ENCODE measurements at regions not wholly inside any gene's neighbourhood (a gene's known extent, or its start where the extent isn't known, plus 50 kb on each side); places are given as distances from the start of the nearest gene placed in this dataset.

GRCh38 chr4:149029056-149029651, 586.9 kb upstream of the NR3C2 start:
- no peaks in the 10 kb centered on the region for H4K20me1 ChIP-seq (ENCODE audit: control insufficient read depth, extremely low read depth, insufficient read depth, low read length)
- H3K4me2 ChIP-seq (ENCODE audit: extremely low read depth, insufficient read depth, low read length), result no peak overlapping the region
- no peak overlapping the region for H3K27ac ChIP-seq (ENCODE audit: insufficient read depth, low read length)
- H2AFZ ChIP-seq (ENCODE audit: low read length), result no peak overlapping the region
- H3K4me3 ChIP-seq (replicated peaks in 1 of 4; ENCODE audit: control extremely low read depth in 1 of 4, insufficient read depth in 1 of 4, low read depth in 3 of 4, low read length in 4 of 4), result no peak overlapping the region
- peak in 1 of 2 donors; percentile 2 for DNase-seq (ENCODE audit: low read depth in 2 of 2)
- no peaks in the 10 kb centered on the region for H3K36me3 ChIP-seq (ENCODE audit: control insufficient read depth, insufficient read depth, low read length)
- TF ChIP-seq EZH2 (IDR thresholded peaks at IDR 0.05; ENCODE audit: low read length, missing control alignments) (no peak), CTCF (conservative IDR thresholded peaks at IDR 0.05 in 1 of 2, IDR thresholded peaks at IDR 0.05 in 1 of 2; ENCODE audit: low read depth in 1 of 2, low read length in 2 of 2) (no peak)
- no peaks in the 10 kb centered on the region for H3K4me1 ChIP-seq (ENCODE audit: control insufficient read depth, extremely low read depth, insufficient read depth, low read length)
- no peaks in the 10 kb centered on the region for H3K27me3 ChIP-seq (ENCODE audit: control insufficient read depth, insufficient read depth, low read length)
- no peaks in the 10 kb centered on the region for H3K79me2 ChIP-seq (ENCODE audit: control insufficient read depth, insufficient read depth, low read length)
- H3K9ac ChIP-seq (ENCODE audit: insufficient read depth, low read length), result no peak overlapping the region
- no peaks in the 10 kb centered on the region for H3K9me3 ChIP-seq (ENCODE audit: control insufficient read depth, insufficient read depth, low read depth, low read length)

- Histone ChIP-seq H3K79me2 (ENCODE audit: control insufficient read depth, insufficient read depth, low read length) (no peaks in the 10 kb centered on the region), H3K36me3 (ENCODE audit: control insufficient read depth, insufficient read depth, low read length) (no peaks in the 10 kb centered on the region), H3K9me3 (ENCODE audit: control insufficient read depth, insufficient read depth, low read depth, low read length) (no peaks in the 10 kb centered on the region), H2AFZ (ENCODE audit: low read length) (no peak overlapping the region), H3K27me3 (ENCODE audit: control insufficient read depth, insufficient read depth, low read length) (no peaks in the 10 kb centered on the region), H3K4me2 (ENCODE audit: extremely low read depth, insufficient read depth, low read length) (no peak overlapping the region), H3K4me3 (replicated peaks in 1 of 4; ENCODE audit: control extremely low read depth in 1 of 4, insufficient read depth in 1 of 4, low read depth in 3 of 4, low read length in 4 of 4) (no peak overlapping the region), H4K20me1 (ENCODE audit: control insufficient read depth, extremely low read depth, insufficient read depth, low read length) (no peaks in the 10 kb centered on the region), H3K9ac (ENCODE audit: insufficient read depth, low read length) (no peak overlapping the region), H3K4me1 (ENCODE audit: control insufficient read depth, extremely low read depth, insufficient read depth, low read length) (no peaks in the 10 kb centered on the region), H3K27ac (ENCODE audit: insufficient read depth, low read length) (no peak overlapping the region)
- no peak for DNase-seq (ENCODE audit: low read depth in 2 of 2)
- TF ChIP-seq CTCF (conservative IDR thresholded peaks at IDR 0.05 in 1 of 2, IDR thresholded peaks at IDR 0.05 in 1 of 2; ENCODE audit: low read depth in 1 of 2, low read length in 2 of 2), result no peak
- TF ChIP-seq EZH2 (IDR thresholded peaks at IDR 0.05; ENCODE audit: low read length, missing control alignments), result no peak
These were observed 584.5 kb upstream of the NR3C2 start for GRCh38 chr4:149026696-149027095.

GRCh38 chr4:149017002-149017734, 575.0 kb upstream of the NR3C2 start:
- H3K27me3 ChIP-seq (ENCODE audit: control insufficient read depth, insufficient read depth, low read length), result no peaks in the 10 kb centered on the region
- no peak overlapping the region for H3K4me2 ChIP-seq (ENCODE audit: extremely low read depth, insufficient read depth, low read length)
- no peaks in the 10 kb centered on the region for H3K36me3 ChIP-seq (ENCODE audit: control insufficient read depth, insufficient read depth, low read length)
- no peak for DNase-seq (ENCODE audit: low read depth in 2 of 2)
- H4K20me1 ChIP-seq (ENCODE audit: control insufficient read depth, extremely low read depth, insufficient read depth, low read length), result no peaks in the 10 kb centered on the region
- H3K9me3 ChIP-seq (ENCODE audit: control insufficient read depth, insufficient read depth, low read depth, low read length), result no peaks in the 10 kb centered on the region
- H3K4me3 ChIP-seq (replicated peaks in 1 of 4; ENCODE audit: control extremely low read depth in 1 of 4, insufficient read depth in 1 of 4, low read depth in 3 of 4, low read length in 4 of 4), result no peak overlapping the region
- H3K27ac ChIP-seq (ENCODE audit: insufficient read depth, low read length), result no peak overlapping the region
- TF ChIP-seq CTCF (conservative IDR thresholded peaks at IDR 0.05 in 1 of 2, IDR thresholded peaks at IDR 0.05 in 1 of 2; ENCODE audit: low read depth in 1 of 2, low read length in 2 of 2) (no peak), EZH2 (IDR thresholded peaks at IDR 0.05; ENCODE audit: low read length, missing control alignments) (no peak)
- H2AFZ ChIP-seq (ENCODE audit: low read length), result no peak overlapping the region
- H3K4me1 ChIP-seq (ENCODE audit: control insufficient read depth, extremely low read depth, insufficient read depth, low read length), result no peaks in the 10 kb centered on the region
- H3K79me2 ChIP-seq (ENCODE audit: control insufficient read depth, insufficient read depth, low read length), result no peaks in the 10 kb centered on the region
- no peak overlapping the region for H3K9ac ChIP-seq (ENCODE audit: insufficient read depth, low read length)
